PC-9 (cell line): ENCODE measurements at regions not wholly inside any gene's neighbourhood (a gene's known extent, or its start where the extent isn't known, plus 50 kb on each side); places are given as distances from the start of the nearest gene placed in this dataset.

Source experiments
- BruUV-seq: library from RNA; stranded (reverse); fragments of 400-500 nt; replicated peaks from 2 replicates; lab custom pipeline; 2021; lab: Mats Ljungman, UMichigan
- CTCF ChIA-PET: fragments of 300-600 bp; sonication (Branson Sonifier 250); formaldehyde crosslinking; loops from one replicate; lab custom pipeline; 2022; ENCODE audit warnings: antibody characterized with exemption; lab: Charles Lee
- POLR2A ChIA-PET: fragments of 300-600 bp; sonication (Branson Sonifier 250); formaldehyde crosslinking; loops from one replicate; lab custom pipeline; 2022; ENCODE audit warnings: antibody characterized with exemption; ENCODE audit not compliant: unreplicated experiment; lab: Charles Lee
- DNase-seq, 2 experiments: peaks; one replicate each; pipeline versions ENCODE4 v3.0.0 to v3.0.0-alpha.2; 2015 to 2022; ENCODE audit warnings: mixed read lengths in 1 of 2
- H2AFZ ChIP-seq: fragments of 200-600 bp; sonication (generic); 2 replicates; pipeline ENCODE4 v1.8.1; 2017; ENCODE audit warnings: antibody characterized with exemption
- H3F3A ChIP-seq: fragments of 200-600 bp; sonication (generic); 2 replicates; pipeline ENCODE4 v1.8.1; 2017; ENCODE audit warnings: antibody characterized with exemption, mild to moderate bottlenecking, low read depth; ENCODE audit not compliant: insufficient read depth
- H3K27ac ChIP-seq: fragments of 200-600 bp; sonication (generic); 2 replicates; pipeline ENCODE4 v1.6.1; 2016; ENCODE audit warnings: mixed run types
- H3K27me3 ChIP-seq: fragments of 200-600 bp; sonication (generic); 2 replicates; pipeline ENCODE4 v1.6.1; 2016; ENCODE audit warnings: low read depth, mixed run types; ENCODE audit not compliant: insufficient read depth
- H3K36me3 ChIP-seq: fragments of 200-600 bp; sonication (generic); 2 replicates; pipeline ENCODE4 v1.6.1; 2016; ENCODE audit warnings: low read depth, mixed run types
- H3K4me1 ChIP-seq: fragments of 200-600 bp; sonication (generic); replicated peaks from 2 replicates; pipeline ENCODE4 v1.6.1; 2016; ENCODE audit warnings: mixed run types; ENCODE audit not compliant: insufficient read depth
- H3K4me2 ChIP-seq: fragments of 200-600 bp; sonication (generic); 2 replicates; pipeline ENCODE4 v1.6.1; 2017; ENCODE audit warnings: mixed run types
- H3K4me3 ChIP-seq: fragments of 200-600 bp; sonication (generic); 2 replicates; pipeline ENCODE4 v1.6.1; 2016; ENCODE audit warnings: mixed run types
- H3K79me2 ChIP-seq: fragments of 200-600 bp; sonication (generic); 2 replicates; pipeline ENCODE4 v1.6.1; 2017; ENCODE audit warnings: low read depth, mixed run types
- H3K9me2 ChIP-seq: fragments of 200-600 bp; sonication (generic); 2 replicates; pipeline ENCODE4 v1.8.1; 2017; ENCODE audit warnings: mild to moderate bottlenecking; ENCODE audit not compliant: insufficient read depth
- H3K9me3 ChIP-seq: fragments of 200-600 bp; sonication (generic); 2 replicates; pipeline ENCODE4 v1.8.1; 2016; ENCODE audit warnings: low read depth; ENCODE audit not compliant: insufficient read depth
- H4K20me1 ChIP-seq: fragments of 200-600 bp; sonication (generic); 2 replicates; pipeline ENCODE4 v1.8.1; 2017; ENCODE audit not compliant: insufficient read depth
- CTCF ChIP-seq: fragments of 200-600 bp; sonication (generic); conservative IDR thresholded peaks from 2 replicates; pipeline ENCODE4 v1.6.1; 2017; ENCODE audit warnings: mixed run types, antibody characterized with exemption, mild to moderate bottlenecking, moderate library complexity
- EZH2 ChIP-seq: fragments of 200-600 bp; sonication (generic); IDR thresholded peaks from 2 replicates; pipeline ENCODE4 v1.8.0; 2017; ENCODE audit warnings: antibody characterized with exemption, low read depth
- intact Hi-C: fragments of 100-400 bp; cut with micrococcal nuclease; formaldehyde crosslinking; loops from one replicate; pipeline ENCODE4 v1.10.0; 2022; ENCODE audit not compliant: unreplicated experiment

GRCh38 chr6:169998457-169998856, 247.0 kb downstream of the ERMARD start:
- no peaks in the 10 kb centered on the region for H3K36me3 ChIP-seq
- no peaks in the 10 kb centered on the region for H3K4me1 ChIP-seq
- no peaks in the 10 kb centered on the region for H3K79me2 ChIP-seq
- no peak for DNase-seq
- CTCF ChIA-PET = no interaction called here
- POLR2A ChIA-PET = interaction anchor here (0.6 kb wide), 1 partner anchor 267 kb away, joined by 11 read pairs; no protein-coding TSS in a partner anchor
- intact Hi-C loops = no loop called here
- H4K20me1 ChIP-seq = no peaks in the 10 kb centered on the region
- H3K27me3 ChIP-seq = peaks cover 32% of the 10 kb centered on the region
- no peak overlapping the region for H2AFZ ChIP-seq
- no peak overlapping the region for H3K27ac ChIP-seq
- TF ChIP-seq CTCF (no peak), EZH2 (no peak)
- no TSS peak for BruUV-seq
- no peak overlapping the region for H3K4me3 ChIP-seq
- H3F3A ChIP-seq = no peaks in the 10 kb centered on the region
- no peaks in the 10 kb centered on the region for H3K9me3 ChIP-seq
- no peaks in the 10 kb centered on the region for H3K9me2 ChIP-seq
- H3K4me2 ChIP-seq = no peak overlapping the region

GRCh38 chr6:169997930-169998218, 246.5 kb downstream of the ERMARD start:
- ChIA-PET POLR2A (interaction anchor here (0.6 kb wide), 1 partner anchor 268 kb away, joined by 11 read pairs; no protein-coding TSS in a partner anchor), CTCF (no interaction called here)
- Histone ChIP-seq H3K9me2 (no peaks in the 10 kb centered on the region), H4K20me1 (no peaks in the 10 kb centered on the region), H3K27me3 (peaks cover 38% of the 10 kb centered on the region), H3K27ac (no peak overlapping the region), H3F3A (no peaks in the 10 kb centered on the region), H3K4me2 (no peak overlapping the region), H3K79me2 (no peaks in the 10 kb centered on the region), H3K4me3 (no peak overlapping the region), H3K9me3 (no peaks in the 10 kb centered on the region), H2AFZ (no peak overlapping the region), H3K36me3 (no peaks in the 10 kb centered on the region), H3K4me1 (no peaks in the 10 kb centered on the region)
- BruUV-seq = no TSS peak
- intact Hi-C loops = no loop called here
- DNase-seq = no peak
- no peak for TF ChIP-seq CTCF
- TF ChIP-seq EZH2 = no peak

GRCh38 chr6:169997187-169997929, 245.9 kb downstream of the ERMARD start:
- CTCF ChIA-PET = no interaction called here
- DNase-seq = no peak
- no TSS peak for BruUV-seq

More at GRCh38 chr6:169997187-169997929, 245.9 kb downstream of the ERMARD start:
- H3K27ac ChIP-seq = no peak overlapping the region
- no peaks in the 10 kb centered on the region for H3K9me3 ChIP-seq
- intact Hi-C loops = no loop called here
- no peak overlapping the region for H3K4me3 ChIP-seq
- H4K20me1 ChIP-seq = no peaks in the 10 kb centered on the region
- no peaks in the 10 kb centered on the region for H3K36me3 ChIP-seq
- H3K27me3 ChIP-seq = peaks cover 43% of the 10 kb centered on the region
- H3F3A ChIP-seq = no peaks in the 10 kb centered on the region
- POLR2A ChIA-PET = interaction anchor here (0.6 kb wide), 1 partner anchor 268 kb away, joined by 11 read pairs; no protein-coding TSS in a partner anchor
- no peak for TF ChIP-seq CTCF
- TF ChIP-seq EZH2 = no peak
- no peak overlapping the region for H2AFZ ChIP-seq
- H3K9me2 ChIP-seq = no peaks in the 10 kb centered on the region
- H3K4me1 ChIP-seq = no peaks in the 10 kb centered on the region
- no peak overlapping the region for H3K4me2 ChIP-seq
- no peaks in the 10 kb centered on the region for H3K79me2 ChIP-seq
